H1 (cell line): ENCODE measurements at regions not wholly inside any gene's neighbourhood (a gene's known extent, or its start where the extent isn't known, plus 50 kb on each side); places are given as distances from the start of the nearest gene placed in this dataset.

ENCODE experiments used
- CTCF ChIA-PET: fragments of 300-600 bp; sonication (Branson Sonifier 250); formaldehyde crosslinking; loops from one replicate; lab custom pipeline; 2021; ENCODE audit not compliant: partially characterized antibody; lab: Charles Lee
- POLR2A ChIA-PET: fragments of 300-600 bp; sonication (Branson Sonifier 250); formaldehyde crosslinking; loops from one replicate; lab custom pipeline; 2021; ENCODE audit warnings: inconsistent platforms; ENCODE audit not compliant: partially characterized antibody; lab: Charles Lee
- DNase-seq, 2 experiments: peaks; one replicate each; pipeline versions ENCODE4 v3.0.0 to v3.0.0-alpha.2; 2010 to 2022; ENCODE audit warnings: low spot score in 2 of 2, low read depth in 1 of 2, mixed read lengths in 1 of 2
- FAIRE-seq: peaks from 2 replicates; lab custom pipeline; 2011; peaks lifted over from hg19 to GRCh38; lab: Jason Lieb, UNC
- H2AFZ ChIP-seq: 2 replicates; pipeline ENCODE4 v1.8.1; 2012; ENCODE audit warnings: low read length, inconsistent platforms
- H2AK5ac ChIP-seq: 2 replicates; pipeline ENCODE4 v1.6.1; 2013; ENCODE audit warnings: low read depth, low read length
- H2BK120ac ChIP-seq: replicated peaks from 2 replicates; pipeline ENCODE3; 2013; ENCODE audit warnings: low read depth, low read length, inconsistent platforms
- H2BK12ac ChIP-seq: 2 replicates; pipeline ENCODE4 v1.6.1; 2013; ENCODE audit warnings: low read depth, low read length
- H2BK15ac ChIP-seq: 2 replicates; pipeline ENCODE4 v1.6.1; 2013; ENCODE audit warnings: low read length
- H2BK20ac ChIP-seq: 2 replicates; pipeline ENCODE4 v1.6.1; 2013; ENCODE audit warnings: low read length
- H2BK5ac ChIP-seq: 2 replicates; pipeline ENCODE4 v1.6.1; 2013; ENCODE audit warnings: low read depth, low read length
- H3K14ac ChIP-seq: 2 replicates; pipeline ENCODE4 v1.6.1; 2013; ENCODE audit warnings: inconsistent platforms; ENCODE audit not compliant: insufficient read length
- H3K18ac ChIP-seq: 2 replicates; pipeline ENCODE4 v1.6.1; 2013; ENCODE audit warnings: low read length; ENCODE audit errors: extremely low read depth
- H3K23ac ChIP-seq: 2 replicates; pipeline ENCODE4 v1.6.1; 2013; ENCODE audit warnings: inconsistent platforms; ENCODE audit not compliant: insufficient read length
- H3K23me2 ChIP-seq: 2 replicates; pipeline ENCODE4 v1.6.1; 2013; ENCODE audit warnings: low read depth, low read length
- H3K27ac ChIP-seq: 2 replicates; pipeline ENCODE4 v1.6.1; 2011; ENCODE audit warnings: low read depth, low read length, inconsistent platforms
- H3K27me3 ChIP-seq, 4 experiments: replicated peaks in 1 of 4; 1 replicate in 1 of 4; 2 replicates in 3 of 4; pipeline versions ENCODE4 v1.6.1 to v1.8.1; 2011 to 2013; ENCODE audit warnings: low read length in 3 of 4, mild to moderate bottlenecking in 3 of 4, inconsistent platforms in 2 of 4, mixed read lengths in 2 of 4, moderate library complexity in 1 of 4; ENCODE audit not compliant: control insufficient read depth in 3 of 4, insufficient read depth in 3 of 4; ENCODE audit errors: extremely low read depth in 1 of 4
- H3K36me3 ChIP-seq, 4 experiments: 2 replicates each; pipeline versions ENCODE4 v1.6.1 to v1.8.1; 2011 to 2013; ENCODE audit warnings: mild to moderate bottlenecking in 4 of 4, low read length in 3 of 4, moderate library complexity in 2 of 4, control low read depth in 1 of 4, inconsistent platforms in 1 of 4; ENCODE audit not compliant: insufficient read depth in 4 of 4, control insufficient read depth in 2 of 4
- H3K4ac ChIP-seq: replicated peaks from 2 replicates; pipeline ENCODE3; 2013; ENCODE audit warnings: low read length, low read depth, mixed read lengths, inconsistent platforms; ENCODE audit not compliant: insufficient read length
- H3K4me1 ChIP-seq, 4 experiments: replicated peaks in 1 of 4; 1 replicate in 1 of 4; 2 replicates in 3 of 4; pipeline versions ENCODE4 v1.6.1 to v1.8.1; 2011 to 2013; ENCODE audit warnings: low read length in 3 of 4, inconsistent platforms in 2 of 4, mixed read lengths in 1 of 4; ENCODE audit not compliant: insufficient read depth in 4 of 4, control insufficient read depth in 3 of 4
- H3K4me2 ChIP-seq, 2 experiments: 2 replicates each; pipeline versions ENCODE4 v1.6.1 to v1.8.1; 2011 to 2013; ENCODE audit warnings: low read depth in 2 of 2, low read length in 2 of 2, control low read depth in 1 of 2, inconsistent platforms in 1 of 2, mild to moderate bottlenecking in 1 of 2; ENCODE audit not compliant: insufficient read depth in 1 of 2
- H3K4me3 ChIP-seq, 4 experiments: fragments of 200-600, 300-600 bp in 1 of 4; sonication (generic), shearing (Covaris generic), sonication (Bioruptor Twin) in 1 of 4; 2 replicates each; pipeline versions ENCODE4 v1.5.1 to v1.8.1; 2011 to 2016; ENCODE audit warnings: low read length in 4 of 4, low read depth in 3 of 4, control low read depth in 2 of 4, inconsistent platforms in 2 of 4, mild to moderate bottlenecking in 2 of 4, mixed read lengths in 1 of 4, moderate library complexity in 1 of 4; ENCODE audit not compliant: insufficient read depth in 2 of 4; ENCODE audit errors: extremely low read depth in 1 of 4
- H3K56ac ChIP-seq: replicated peaks from 2 replicates; pipeline ENCODE3; 2013; ENCODE audit warnings: low read depth, mild to moderate bottlenecking, mixed read lengths, low read length, inconsistent platforms; ENCODE audit not compliant: insufficient read length
- H3K79me1 ChIP-seq: 2 replicates; pipeline ENCODE4 v1.6.1; 2013; ENCODE audit warnings: low read depth, low read length, control low read depth
- H3K79me2 ChIP-seq, 2 experiments: 2 replicates each; pipeline versions ENCODE4 v1.6.1 to v1.8.1; 2012 to 2013; ENCODE audit warnings: low read length in 2 of 2, mild to moderate bottlenecking in 2 of 2, inconsistent platforms in 1 of 2; ENCODE audit not compliant: insufficient read depth in 2 of 2, control insufficient read depth in 1 of 2
- H3K9ac ChIP-seq, 4 experiments: replicated peaks in 1 of 4; 1 replicate in 1 of 4; 2 replicates in 3 of 4; pipeline versions ENCODE4 v1.6.1 to v1.8.1; 2011 to 2013; ENCODE audit warnings: low read depth in 3 of 4, low read length in 3 of 4, control low read depth in 2 of 4, mild to moderate bottlenecking in 2 of 4, moderate library complexity in 2 of 4, inconsistent platforms in 1 of 4; ENCODE audit errors: extremely low read depth in 1 of 4
- H3K9me3 ChIP-seq, 2 experiments: 2 replicates each; pipeline versions ENCODE4 v1.6.1 to v1.8.1; 2012 to 2013; ENCODE audit warnings: mild to moderate bottlenecking in 2 of 2, moderate library complexity in 2 of 2, control low read depth in 1 of 2, inconsistent platforms in 1 of 2, low read depth in 1 of 2, low read length in 1 of 2, mixed read lengths in 1 of 2; ENCODE audit not compliant: insufficient read depth in 2 of 2
- H4K20me1 ChIP-seq, 2 experiments: replicated peaks in 1 of 2; 2 replicates each; pipeline versions ENCODE3 to v1.8.1; 2011 to 2013; ENCODE audit warnings: inconsistent platforms in 2 of 2, low read length in 2 of 2, mild to moderate bottlenecking in 1 of 2; ENCODE audit not compliant: insufficient read depth in 2 of 2, control insufficient read depth in 1 of 2
- H4K5ac ChIP-seq: 2 replicates; pipeline ENCODE4 v1.6.1; 2013; ENCODE audit warnings: low read length, low read depth, mixed read lengths, inconsistent platforms; ENCODE audit not compliant: insufficient read length
- H4K8ac ChIP-seq: 2 replicates; pipeline ENCODE4 v1.8.0; 2013; ENCODE audit warnings: mild to moderate bottlenecking, moderate library complexity, low read length, inconsistent platforms; ENCODE audit not compliant: insufficient read depth; ENCODE audit errors: extremely low read depth
- H4K91ac ChIP-seq: replicated peaks from 2 replicates; pipeline ENCODE3; 2013; ENCODE audit warnings: low read length, mixed read lengths, inconsistent platforms; ENCODE audit not compliant: insufficient read length
- CTCF ChIP-seq, 3 experiments: IDR thresholded peaks; 1 replicate in 2 of 3; 2 replicates in 1 of 3; pipeline versions ENCODE4 v1.5.1 to v1.6.1; 2011; ENCODE audit warnings: low read length in 3 of 3, mild to moderate bottlenecking in 3 of 3, inconsistent platforms in 2 of 3, low read depth in 1 of 3, moderate library complexity in 1 of 3; ENCODE audit not compliant: insufficient read depth in 1 of 3; ENCODE audit errors: control extremely low read depth in 1 of 3
- RAD21 ChIP-seq, 2 experiments: IDR thresholded peaks in 1 of 2; conservative IDR thresholded peaks in 1 of 2; 2 replicates each; pipeline ENCODE4 v1.6.1; 2011; ENCODE audit warnings: low read depth in 2 of 2, low read length in 2 of 2, improper control_type of control experiment in 1 of 2, inconsistent platforms in 1 of 2, mild to moderate bottlenecking in 1 of 2, moderate library complexity in 1 of 2
- TBP ChIP-seq: IDR thresholded peaks from 2 replicates; pipeline ENCODE4 v1.6.1; 2011; ENCODE audit warnings: low read depth, low read length, improper control_type of control experiment
- WGBS, 2 experiments: shearing (Covaris generic) in 1 of 2; methylation state at CpG; one replicate each; pipeline versions ENCODE4 v1.1.6 to v1.1.7; 2013 to 2015; ENCODE audit warnings: low lambda C conversion rate in 2 of 2, mixed read lengths in 2 of 2, inconsistent platforms in 1 of 2, low coverage in 1 of 2, missing lambda C conversion rate in 1 of 2; ENCODE audit not compliant: insufficient replicate concordance in 2 of 2, insufficient coverage in 1 of 2, insufficient read length in 1 of 2; ENCODE audit errors: extremely low coverage in 1 of 2, missing lambda C conversion rate in 1 of 2; 5-methylcytosine and 5-hydroxymethylcytosine counted together

GRCh38 chr14:62126879-62127478 lies 364.8 kb downstream of the SNAPC1 start:
- no peaks in the 10 kb centered on the region for H3K36me3 ChIP-seq
- CTCF ChIA-PET = interaction anchor here (0.8 to 6.3 kb wide), 28 partner anchors 10 to 1197 kb away, joined by 3 to 108 read pairs (median 6); no protein-coding TSS in a partner anchor

More at GRCh38 chr14:62126879-62127478, 364.8 kb downstream of the SNAPC1 start:
- Histone ChIP-seq H3K18ac (no peak overlapping the region), H2BK5ac (no peak overlapping the region), H3K14ac (no peak overlapping the region), H3K9ac (no peak overlapping the region), H3K27ac (no peak overlapping the region), H4K5ac (no peak overlapping the region), H3K9me3 (no peaks in the 10 kb centered on the region), H3K4me1 (no peaks in the 10 kb centered on the region), H4K20me1 (peaks cover 0 to 2% of the 10 kb centered on the region in 2 experiments), H4K91ac (no peak overlapping the region), H4K8ac (no peak overlapping the region), H3K4me3 (no peak overlapping the region), H2AFZ (no peak overlapping the region), H3K79me2 (no peaks in the 10 kb centered on the region), H3K4ac (no peak overlapping the region), H3K56ac (no peak overlapping the region), H2BK15ac (no peak overlapping the region), H2BK120ac (no peak overlapping the region), H3K79me1 (no peaks in the 10 kb centered on the region), H3K23me2 (no peaks in the 10 kb centered on the region), H3K23ac (no peak overlapping the region), H3K27me3 (no peaks in the 10 kb centered on the region), H2BK12ac (no peak overlapping the region), H3K4me2 (no peak overlapping the region), H2AK5ac (no peak overlapping the region), H2BK20ac (no peak overlapping the region)
- DNase-seq (no peak), FAIRE-seq (peak; percentile 72)
- WGBS, 2 experiments = 36% methylated on average over 7 of the region's 7 CpGs; no CpG with 5 or more reads in 1 of the 2 experiments
- TF ChIP-seq CTCF (IDR thresholded peaks at IDR 0.05; ENCODE audit: control extremely low read depth in 1 of 3, insufficient read depth in 1 of 3, low read depth in 1 of 3, low read length in 3 of 3) (peak in 2 of 3 experiments; percentile 64 to 72; a peak in 2 of 4 replicates), RAD21 (IDR thresholded peaks at IDR 0.05 in 1 of 2, conservative IDR thresholded peaks at IDR 0.05 in 1 of 2; ENCODE audit: low read depth in 2 of 2, low read length in 2 of 2) (peak; percentile 90 to 92), TBP (no peak)
- POLR2A ChIA-PET = no interaction called here
